ENCODE measurements at regions not wholly inside any gene's neighbourhood (a gene's known extent, or its start where the extent isn't known, plus 50 kb on each side); places are given as distances from the start of the nearest gene placed in this dataset.

DNA sequence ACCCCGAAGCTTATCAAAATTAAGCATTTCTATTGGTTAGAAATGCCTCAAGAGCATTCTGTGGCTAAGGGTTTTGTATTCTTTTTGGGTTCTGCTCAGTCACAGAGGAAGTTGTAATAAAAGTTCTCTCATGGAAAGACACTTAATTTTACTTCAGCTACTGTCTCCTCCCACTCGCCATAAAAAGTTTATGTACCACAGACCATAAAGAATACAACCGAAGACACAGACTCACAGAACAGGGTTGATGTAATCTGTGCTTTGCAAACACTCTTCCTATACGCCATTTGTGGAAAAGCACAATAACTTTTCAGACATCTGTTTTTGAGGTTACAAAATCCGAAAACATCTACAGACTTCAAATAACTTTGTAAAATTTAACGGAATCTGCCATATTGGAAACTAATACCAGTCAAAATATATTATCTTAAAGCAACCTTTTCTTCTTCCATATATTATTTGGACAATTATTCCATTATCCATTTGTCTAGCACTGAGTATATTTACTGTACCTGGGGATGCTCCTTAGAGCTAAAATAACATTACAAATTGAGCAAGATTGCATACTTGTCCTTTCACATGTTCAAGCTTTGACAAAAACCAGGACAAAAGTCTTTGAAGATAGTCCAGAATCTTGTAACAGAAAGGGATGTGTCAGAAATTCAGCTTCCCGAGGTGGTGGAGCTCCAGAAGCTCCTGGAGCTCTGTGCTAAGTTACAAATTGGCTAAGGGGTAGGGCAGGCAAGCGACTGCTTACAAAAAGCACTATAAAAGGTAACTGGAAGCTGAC lies 219.0 kb upstream of the MEOX2 start:
- H3K79me2 ChIP-seq (ENCODE audit: control insufficient read depth, low read length) = no peaks in the 10 kb centered on the region
- H3K9me3 ChIP-seq (ENCODE audit: control insufficient read depth, insufficient read depth, low read length) = no peaks in the 10 kb centered on the region
- no peaks in the 10 kb centered on the region for H3F3A ChIP-seq (ENCODE audit: control insufficient read depth, insufficient read depth)
- H3K4me3 ChIP-seq (ENCODE audit: low read length) = no peak overlapping the region
- no peak overlapping the region for H3K27ac ChIP-seq (ENCODE audit: low read depth, low read length)
- TF ChIP-seq EZH2phosphoT487 (IDR thresholded peaks at IDR 0.05; ENCODE audit: borderline replicate concordance, low read length) = no peak
- TF ChIP-seq, protein P1, sequence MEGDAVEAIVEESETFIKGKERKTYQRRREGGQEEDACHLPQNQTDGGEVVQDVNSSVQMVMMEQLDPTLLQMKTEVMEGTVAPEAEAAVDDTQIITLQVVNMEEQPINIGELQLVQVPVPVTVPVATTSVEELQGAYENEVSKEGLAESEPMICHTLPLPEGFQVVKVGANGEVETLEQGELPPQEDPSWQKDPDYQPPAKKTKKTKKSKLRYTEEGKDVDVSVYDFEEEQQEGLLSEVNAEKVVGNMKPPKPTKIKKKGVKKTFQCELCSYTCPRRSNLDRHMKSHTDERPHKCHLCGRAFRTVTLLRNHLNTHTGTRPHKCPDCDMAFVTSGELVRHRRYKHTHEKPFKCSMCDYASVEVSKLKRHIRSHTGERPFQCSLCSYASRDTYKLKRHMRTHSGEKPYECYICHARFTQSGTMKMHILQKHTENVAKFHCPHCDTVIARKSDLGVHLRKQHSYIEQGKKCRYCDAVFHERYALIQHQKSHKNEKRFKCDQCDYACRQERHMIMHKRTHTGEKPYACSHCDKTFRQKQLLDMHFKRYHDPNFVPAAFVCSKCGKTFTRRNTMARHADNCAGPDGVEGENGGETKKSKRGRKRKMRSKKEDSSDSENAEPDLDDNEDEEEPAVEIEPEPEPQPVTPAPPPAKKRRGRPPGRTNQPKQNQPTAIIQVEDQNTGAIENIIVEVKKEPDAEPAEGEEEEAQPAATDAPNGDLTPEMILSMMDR (IDR thresholded peaks at IDR 0.05; ENCODE audit: low read depth, low read length, poor library complexity, severe bottlenecking) = no peak
- H3K36me3 ChIP-seq (ENCODE audit: control insufficient read depth, low read length) = no peaks in the 10 kb centered on the region
- H3K9me2 ChIP-seq (replicated peaks; ENCODE audit: control insufficient read depth, low read length) = no peaks in the 10 kb centered on the region
- no peaks in the 10 kb centered on the region for H3K27me3 ChIP-seq (ENCODE audit: control insufficient read depth, low read length)
- no peak overlapping the region for H3K4me2 ChIP-seq (ENCODE audit: low read length)
- H3K4me1 ChIP-seq (ENCODE audit: control insufficient read depth, low read length) = no peaks in the 10 kb centered on the region
- no peaks in the 10 kb centered on the region for H4K20me1 ChIP-seq (ENCODE audit: control insufficient read depth, insufficient read depth, low read depth, low read length)

DNA sequence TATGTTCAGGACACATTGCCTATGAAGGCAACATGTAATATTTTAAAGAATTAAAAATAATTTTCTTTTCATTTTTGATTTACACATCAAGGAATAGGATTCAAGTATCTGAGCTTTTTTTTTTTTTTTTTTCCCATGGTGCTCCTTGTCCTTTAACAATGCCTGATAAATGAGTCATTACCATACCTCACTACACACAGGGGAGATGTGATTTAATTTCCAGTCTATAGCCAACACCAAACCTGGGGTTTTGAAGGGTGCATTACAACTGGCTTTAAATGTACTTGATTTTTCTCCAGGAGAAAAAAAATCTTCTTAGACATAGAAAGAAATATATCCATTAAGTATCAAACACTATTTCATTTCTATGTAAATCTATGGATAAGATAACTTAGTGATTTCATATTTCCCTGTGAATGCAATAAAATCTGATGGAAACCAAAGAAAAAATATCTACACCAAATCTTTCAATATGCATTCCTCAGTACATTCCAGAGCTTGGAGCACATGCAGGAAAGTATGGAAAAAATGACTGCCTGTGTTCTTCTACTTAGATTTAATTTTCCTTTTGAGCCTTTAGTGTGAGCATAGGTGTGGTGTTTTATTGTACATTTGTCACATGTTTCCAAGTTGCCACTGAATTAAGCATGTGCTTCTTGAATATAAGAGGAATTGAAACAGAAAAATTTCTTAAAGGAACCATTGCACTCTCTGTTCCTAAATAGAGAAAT lies 204.8 kb upstream of the MEOX2 start:
- H3K9me3 ChIP-seq (ENCODE audit: control insufficient read depth, insufficient read depth, low read length) = no peaks in the 10 kb centered on the region
- H3F3A ChIP-seq (ENCODE audit: control insufficient read depth, insufficient read depth) = no peaks in the 10 kb centered on the region
- H3K9me2 ChIP-seq (replicated peaks; ENCODE audit: control insufficient read depth, low read length) = no peaks in the 10 kb centered on the region
- no peaks in the 10 kb centered on the region for H3K4me1 ChIP-seq (ENCODE audit: control insufficient read depth, low read length)
- H3K36me3 ChIP-seq (ENCODE audit: control insufficient read depth, low read length) = no peaks in the 10 kb centered on the region
- no peak overlapping the region for H3K4me2 ChIP-seq (ENCODE audit: low read length)
- no peaks in the 10 kb centered on the region for H3K79me2 ChIP-seq (ENCODE audit: control insufficient read depth, low read length)
- no peak overlapping the region for H3K4me3 ChIP-seq (ENCODE audit: low read length)
- TF ChIP-seq, protein P1 (IDR thresholded peaks at IDR 0.05; ENCODE audit: low read depth, low read length, poor library complexity, severe bottlenecking) = no peak
- TF ChIP-seq EZH2phosphoT487 (IDR thresholded peaks at IDR 0.05; ENCODE audit: borderline replicate concordance, low read length) = no peak
- no peaks in the 10 kb centered on the region for H4K20me1 ChIP-seq (ENCODE audit: control insufficient read depth, insufficient read depth, low read depth, low read length)
- no peaks in the 10 kb centered on the region for H3K27me3 ChIP-seq (ENCODE audit: control insufficient read depth, low read length)
- no peak overlapping the region for H3K27ac ChIP-seq (ENCODE audit: low read depth, low read length)

DNA sequence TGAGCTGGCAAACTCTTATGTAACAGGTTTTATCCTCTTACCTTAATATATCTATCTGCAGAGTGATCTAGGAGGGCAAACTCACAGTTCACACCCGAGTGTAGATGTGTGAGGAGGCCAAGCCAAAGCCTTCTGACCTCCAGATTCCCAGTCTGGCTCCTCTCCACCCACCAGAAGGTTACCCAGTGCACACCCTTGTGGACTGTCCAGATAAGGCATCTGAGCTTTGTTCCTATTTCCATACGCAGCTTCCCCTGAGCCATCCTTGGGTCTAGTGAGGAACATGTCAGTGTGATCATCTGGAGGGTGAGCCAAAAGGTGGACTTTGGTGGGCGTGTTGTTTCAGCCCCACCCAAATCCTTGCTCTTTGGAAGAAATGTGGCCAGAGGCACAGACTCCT lies 203.0 kb upstream of the MEOX2 start:
- H3K4me2 ChIP-seq (ENCODE audit: low read length) = no peak overlapping the region
- H3K36me3 ChIP-seq (ENCODE audit: control insufficient read depth, low read length) = no peaks in the 10 kb centered on the region
- H3F3A ChIP-seq (ENCODE audit: control insufficient read depth, insufficient read depth) = no peaks in the 10 kb centered on the region
- H3K27me3 ChIP-seq (ENCODE audit: control insufficient read depth, low read length) = no peaks in the 10 kb centered on the region
- no peak overlapping the region for H3K4me3 ChIP-seq (ENCODE audit: low read length)
- no peaks in the 10 kb centered on the region for H3K79me2 ChIP-seq (ENCODE audit: control insufficient read depth, low read length)
- TF ChIP-seq, protein P1 (IDR thresholded peaks at IDR 0.05; ENCODE audit: low read depth, low read length, poor library complexity, severe bottlenecking) = no peak
- no peak for TF ChIP-seq EZH2phosphoT487 (IDR thresholded peaks at IDR 0.05; ENCODE audit: borderline replicate concordance, low read length)
- H3K9me2 ChIP-seq (replicated peaks; ENCODE audit: control insufficient read depth, low read length) = no peaks in the 10 kb centered on the region
- H3K9me3 ChIP-seq (ENCODE audit: control insufficient read depth, insufficient read depth, low read length) = no peaks in the 10 kb centered on the region
- H3K27ac ChIP-seq (ENCODE audit: low read depth, low read length) = no peak overlapping the region
- H3K4me1 ChIP-seq (ENCODE audit: control insufficient read depth, low read length) = no peaks in the 10 kb centered on the region
- no peaks in the 10 kb centered on the region for H4K20me1 ChIP-seq (ENCODE audit: control insufficient read depth, insufficient read depth, low read depth, low read length)

Data from DOHH2 (cell line).